GM10266 (cell line): ENCODE measurements at regions not wholly inside any gene's neighbourhood (a gene's known extent, or its start where the extent isn't known, plus 50 kb on each side); places are given as distances from the start of the nearest gene placed in this dataset.

Source experiments
- DNase-seq: peaks from one replicate; pipeline ENCODE4 v3.0.0; 2012; ENCODE audit errors: extremely low spot score
- CTCF ChIP-seq: IDR thresholded peaks from 2 replicates; pipeline ENCODE4 v1.5.1; 2012; ENCODE audit warnings: mild to moderate bottlenecking, low read depth; ENCODE audit not compliant: control insufficient read depth, insufficient read depth; ENCODE audit errors: missing control alignments

GRCh38 chr7:25707768-25708620 lies 444.0 kb upstream of the NFE2L3 start:
- TF ChIP-seq CTCF: no peak
- no peak for DNase-seq

GRCh38 chr7:25710959-25711358 lies 441.0 kb upstream of the NFE2L3 start:
- no peak for TF ChIP-seq CTCF
- DNase-seq: no peak

GRCh38 chr7:25711940-25712339 lies 440.1 kb upstream of the NFE2L3 start:
- TF ChIP-seq CTCF: no peak
- no peak for DNase-seq

- no peak for TF ChIP-seq CTCF
- no peak for DNase-seq
These were observed 439.5 kb upstream of the NFE2L3 start for GRCh38 chr7:25712500-25712899.

- TF ChIP-seq CTCF: no peak
- DNase-seq: no peak
These were observed 438.0 kb upstream of the NFE2L3 start for GRCh38 chr7:25714013-25714412.

- no peak for TF ChIP-seq CTCF
- DNase-seq: no peak
These were observed 435.6 kb upstream of the NFE2L3 start for GRCh38 chr7:25716421-25716820.

GRCh38 chr7:25718596-25718995 lies 433.4 kb upstream of the NFE2L3 start:
- TF ChIP-seq CTCF: no peak
- no peak for DNase-seq
